Cardiac muscle cell (in vitro differentiated cells and primary cell): ENCODE measurements at regions not wholly inside any gene's neighbourhood (a gene's known extent, or its start where the extent isn't known, plus 50 kb on each side); places are given as distances from the start of the nearest gene placed in this dataset.

Experiments used
- DNase-seq, 2 donors: peaks; one replicate each; pipeline versions ENCODE4 v3.0.0 to v3.0.0-alpha.2; 2010 to 2017; ENCODE audit warnings: low read depth in 1 of 2, low spot score in 1 of 2
- H3K27ac ChIP-seq: fragments of 200-600 bp; sonication (generic); 2 replicates; pipeline ENCODE4 v1.5.1; 2016
- H3K27me3 ChIP-seq: fragments of 200-600 bp; sonication (generic); 2 replicates; pipeline ENCODE4 v1.6.0; 2016; ENCODE audit warnings: control low read depth
- H3K36me3 ChIP-seq: fragments of 200-600 bp; sonication (generic); 2 replicates; pipeline ENCODE4 v1.5.1; 2016; ENCODE audit warnings: control low read depth
- H3K4me1 ChIP-seq: fragments of 200-600 bp; sonication (generic); 2 replicates; pipeline ENCODE4 v1.8.1; 2017; ENCODE audit warnings: low read depth, mild to moderate bottlenecking, mixed run types
- H3K4me3 ChIP-seq: fragments of 200-600 bp; sonication (generic); 2 replicates; pipeline ENCODE4 v1.5.1; 2016; ENCODE audit warnings: mild to moderate bottlenecking
- H3K9me3 ChIP-seq: fragments of 200-600 bp; sonication (generic); 2 replicates; pipeline ENCODE4 v1.5.1; 2017; ENCODE audit warnings: low read depth, mild to moderate bottlenecking, control low read depth
- CTCF ChIP-seq: IDR thresholded peaks from 2 replicates; pipeline ENCODE4 v1.5.1; 2012; ENCODE audit warnings: low read depth, mild to moderate bottlenecking, low read length

- Histone ChIP-seq H3K36me3 (no peaks in the 10 kb centered on the region), H3K27ac (no peak overlapping the region), H3K9me3 (no peaks in the 10 kb centered on the region), H3K27me3 (no peaks in the 10 kb centered on the region), H3K4me3 (no peak overlapping the region), H3K4me1 (peaks cover 3% of the 10 kb centered on the region)
- DNase-seq: no peak
- no peak for TF ChIP-seq CTCF
Observed at GRCh38 chr16:9338510-9338909, 247.1 kb downstream of the HAPSTR1 start.

DNA sequence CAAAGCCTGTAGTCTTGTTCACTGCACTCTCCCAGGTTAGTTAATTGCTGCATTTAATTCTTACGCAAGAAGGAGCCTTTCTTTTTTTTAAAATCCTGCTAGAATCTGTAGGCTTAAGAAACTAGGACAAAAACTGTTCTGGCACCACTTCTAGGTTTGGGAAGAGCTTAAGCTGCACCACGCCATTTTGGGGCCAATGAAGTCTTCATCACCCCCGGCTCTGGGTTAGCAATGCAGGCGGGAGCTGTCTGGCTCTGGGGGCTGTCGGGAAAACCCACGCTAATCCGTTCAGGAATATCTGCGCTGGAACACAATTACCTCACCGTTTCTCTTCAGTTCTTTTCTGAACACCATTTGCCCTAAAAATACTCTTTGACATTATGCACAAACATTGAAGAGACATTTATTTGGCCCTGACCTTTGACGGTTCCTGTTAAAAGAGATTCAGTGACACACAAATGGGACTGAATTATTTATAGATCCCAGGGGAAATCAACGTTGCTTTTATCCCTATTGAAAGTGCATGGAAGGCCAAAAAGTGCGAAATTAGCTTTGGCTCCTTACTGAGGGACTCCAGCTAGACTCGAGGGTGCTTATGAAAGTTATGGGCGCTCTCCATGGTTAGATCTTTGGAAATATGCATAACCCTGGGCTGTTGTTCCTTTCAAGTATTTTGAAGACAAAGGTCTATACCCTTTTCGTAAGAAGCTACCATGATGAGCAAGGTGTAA, 249.2 kb downstream of the HAPSTR1 start:
- Histone ChIP-seq H3K4me1 (peaks cover 3% of the 10 kb centered on the region), H3K4me3 (no peak overlapping the region), H3K9me3 (no peaks in the 10 kb centered on the region), H3K36me3 (no peaks in the 10 kb centered on the region), H3K27me3 (no peaks in the 10 kb centered on the region), H3K27ac (no peak overlapping the region)
- no peak for TF ChIP-seq CTCF
- no peak for DNase-seq

DNA sequence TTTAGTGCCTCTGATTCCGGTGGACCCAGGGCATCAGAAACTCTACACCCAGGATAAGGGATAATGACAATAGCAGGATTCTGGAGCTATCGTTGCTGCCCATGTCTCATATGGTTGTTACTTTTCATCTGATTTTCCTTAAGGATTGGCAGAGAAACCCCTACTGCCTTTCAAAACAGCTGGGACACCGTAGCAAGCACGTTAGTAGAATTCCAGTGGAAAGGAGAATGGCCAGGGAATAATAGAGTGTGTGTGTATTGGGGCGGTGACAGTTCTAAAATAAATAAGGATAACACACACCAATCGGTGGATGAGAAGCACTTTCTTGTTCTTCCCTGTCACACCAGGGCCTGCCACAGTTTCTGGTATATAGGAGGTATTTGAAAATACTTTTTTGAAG, 251.8 kb downstream of the HAPSTR1 start:
- Histone ChIP-seq H3K4me1 (peaks cover 3% of the 10 kb centered on the region), H3K9me3 (no peaks in the 10 kb centered on the region), H3K27ac (no peak overlapping the region), H3K36me3 (no peaks in the 10 kb centered on the region), H3K4me3 (no peak overlapping the region), H3K27me3 (no peaks in the 10 kb centered on the region)
- DNase-seq: no peak
- no peak for TF ChIP-seq CTCF

- no peak for TF ChIP-seq CTCF
- Histone ChIP-seq H3K4me3 (no peak overlapping the region), H3K4me1 (peaks cover 3% of the 10 kb centered on the region), H3K27ac (no peak overlapping the region), H3K27me3 (no peaks in the 10 kb centered on the region), H3K36me3 (no peaks in the 10 kb centered on the region), H3K9me3 (no peaks in the 10 kb centered on the region)
- DNase-seq: no peak
Observed at GRCh38 chr16:9344508-9344907, 253.1 kb downstream of the HAPSTR1 start.

DNA sequence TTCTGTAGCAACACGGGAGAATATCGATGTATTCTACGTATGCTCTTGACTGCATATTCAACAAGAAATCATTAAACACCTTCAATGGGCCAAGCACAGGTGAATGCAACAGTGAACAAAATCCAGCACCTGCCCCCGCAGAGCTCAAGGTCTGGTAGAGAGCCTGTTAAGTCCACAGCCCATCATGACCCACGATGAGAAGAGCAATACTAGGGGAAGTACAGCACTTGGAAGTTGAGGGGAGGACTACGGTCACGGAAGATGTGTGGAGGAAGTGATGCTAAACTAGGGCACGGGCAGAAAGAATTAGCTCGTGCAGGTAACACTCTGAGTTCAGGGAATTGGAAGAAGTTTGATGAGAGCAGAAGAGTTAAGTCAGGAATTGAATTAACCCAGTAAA, 253.6 kb downstream of the HAPSTR1 start:
- peaks cover 3% of the 10 kb centered on the region for H3K4me1 ChIP-seq
- H3K36me3 ChIP-seq: no peaks in the 10 kb centered on the region
- H3K27me3 ChIP-seq: no peaks in the 10 kb centered on the region
- no peak for DNase-seq
- no peak overlapping the region for H3K4me3 ChIP-seq
- H3K27ac ChIP-seq: no peak overlapping the region
- H3K9me3 ChIP-seq: no peaks in the 10 kb centered on the region
- no peak for TF ChIP-seq CTCF
